ENCODE measurements at regions not wholly inside any gene's neighbourhood (a gene's known extent, or its start where the extent isn't known, plus 50 kb on each side); places are given as distances from the start of the nearest gene placed in this dataset.

- no peak for TF ChIP-seq CTCF (IDR thresholded peaks at IDR 0.05)
- TF ChIP-seq POLR2A (IDR thresholded peaks at IDR 0.05) = no peak
These were observed 276.8 kb upstream of the RORB start for GRCh38 chr9:74220327-74220726.
